DND-41 (cell line): ENCODE measurements at regions not wholly inside any gene's neighbourhood (a gene's known extent, or its start where the extent isn't known, plus 50 kb on each side); places are given as distances from the start of the nearest gene placed in this dataset.

ENCODE experiments used
- ATAC-seq: fragments of 200-7000 bp; cut with Tn5 transposase; 3 replicates; pipeline ENCODE4 v1.9.1; 2021; ENCODE audit warnings: low read depth; ENCODE audit not compliant: insufficient read depth
- DNase-seq: peaks from one replicate; pipeline ENCODE4 v3.0.0-alpha.2; 2020
- H2AFZ ChIP-seq: 2 replicates; pipeline ENCODE4 v1.6.0; 2012; ENCODE audit warnings: low read depth, low read length
- H3K27ac ChIP-seq: 2 replicates; pipeline ENCODE4 v1.5.1; 2012; ENCODE audit warnings: low read length, inconsistent platforms
- H3K27me3 ChIP-seq: fragments of 200-600 bp; sonication (generic); 2 replicates; pipeline ENCODE4 v1.6.0; 2012; ENCODE audit warnings: low read length, mild to moderate bottlenecking, inconsistent platforms; ENCODE audit not compliant: insufficient read depth, poor library complexity
- H3K36me3 ChIP-seq: 2 replicates; pipeline ENCODE4 v1.5.1; 2012; ENCODE audit warnings: low read length, inconsistent platforms; ENCODE audit not compliant: insufficient read depth
- H3K4me1 ChIP-seq: 2 replicates; pipeline ENCODE4 v1.5.1; 2012; ENCODE audit warnings: mild to moderate bottlenecking, low read length; ENCODE audit not compliant: insufficient read depth
- H3K4me2 ChIP-seq: 2 replicates; pipeline ENCODE4 v1.6.0; 2012; ENCODE audit warnings: mild to moderate bottlenecking, moderate library complexity, low read length, inconsistent platforms; ENCODE audit not compliant: insufficient read depth
- H3K4me3 ChIP-seq, 2 experiments: fragments of 200-600 bp in 1 of 2; shearing (Covaris generic) in 1 of 2; 2 replicates each; pipeline ENCODE4 v1.5.1; 2012 to 2016; ENCODE audit warnings: inconsistent platforms in 2 of 2, low read length in 2 of 2, mild to moderate bottlenecking in 2 of 2, low read depth in 1 of 2, moderate library complexity in 1 of 2
- H3K79me2 ChIP-seq: 2 replicates; pipeline ENCODE4 v1.6.0; 2012; ENCODE audit warnings: low read length, inconsistent platforms; ENCODE audit not compliant: insufficient read depth
- H3K9ac ChIP-seq: 2 replicates; pipeline ENCODE4 v1.6.0; 2012; ENCODE audit warnings: low read depth, mild to moderate bottlenecking, inconsistent platforms, low read length, moderate library complexity
- H3K9me3 ChIP-seq: 2 replicates; pipeline ENCODE4 v1.5.1; 2012; ENCODE audit warnings: low read length, moderate library complexity, mild to moderate bottlenecking, inconsistent platforms; ENCODE audit not compliant: insufficient read depth, severe bottlenecking
- H4K20me1 ChIP-seq: 2 replicates; pipeline ENCODE4 v1.6.0; 2012; ENCODE audit warnings: low read length; ENCODE audit not compliant: insufficient read depth
- EZH2 ChIP-seq: IDR thresholded peaks from 3 replicates; pipeline ENCODE4 v1.6.1; 2012; ENCODE audit warnings: borderline replicate concordance, low read depth, mild to moderate bottlenecking, moderate library complexity, low read length, inconsistent platforms; ENCODE audit not compliant: severe bottlenecking
- TF ChIP-seq, protein P1 (sequence below): IDR thresholded peaks from 2 replicates; pipeline ENCODE4 v1.5.1; 2012; ENCODE audit warnings: borderline replicate concordance, low read length, moderate library complexity, mild to moderate bottlenecking; ENCODE audit not compliant: poor library complexity, severe bottlenecking; ENCODE audit errors: extremely low read depth

DNA sequence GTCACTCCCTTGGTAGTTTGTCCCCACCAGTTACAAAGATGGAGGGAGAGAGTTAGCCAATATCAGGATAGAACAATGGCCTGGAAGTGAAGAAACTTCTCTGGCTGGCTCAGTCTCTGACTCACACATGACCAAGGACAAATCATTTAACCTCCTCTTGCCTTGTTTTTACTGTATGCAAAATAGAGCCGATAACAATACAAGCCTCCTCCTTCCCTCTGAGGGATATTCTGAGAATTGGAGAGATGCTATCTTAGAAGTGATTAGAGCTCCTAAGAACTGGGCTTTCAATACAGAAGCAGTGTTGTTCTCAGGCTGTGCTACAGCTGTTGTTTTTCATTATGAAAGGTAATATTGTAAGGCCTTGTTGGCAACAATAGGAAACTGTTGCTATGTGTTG, 87.7 kb upstream of the EGR2 start:
- no peak for DNase-seq
- Histone ChIP-seq H3K9me3 (no peaks in the 10 kb centered on the region), H3K9ac (no peak overlapping the region), H3K4me2 (no peak overlapping the region), H3K4me1 (no peaks in the 10 kb centered on the region), H3K27ac (no peak overlapping the region), H3K79me2 (no peaks in the 10 kb centered on the region), H4K20me1 (no peaks in the 10 kb centered on the region), H3K27me3 (no peaks in the 10 kb centered on the region), H2AFZ (no peak overlapping the region), H3K4me3 (no peak overlapping the region), H3K36me3 (no peaks in the 10 kb centered on the region)
- no peak for TF ChIP-seq EZH2
- TF ChIP-seq, protein P1, sequence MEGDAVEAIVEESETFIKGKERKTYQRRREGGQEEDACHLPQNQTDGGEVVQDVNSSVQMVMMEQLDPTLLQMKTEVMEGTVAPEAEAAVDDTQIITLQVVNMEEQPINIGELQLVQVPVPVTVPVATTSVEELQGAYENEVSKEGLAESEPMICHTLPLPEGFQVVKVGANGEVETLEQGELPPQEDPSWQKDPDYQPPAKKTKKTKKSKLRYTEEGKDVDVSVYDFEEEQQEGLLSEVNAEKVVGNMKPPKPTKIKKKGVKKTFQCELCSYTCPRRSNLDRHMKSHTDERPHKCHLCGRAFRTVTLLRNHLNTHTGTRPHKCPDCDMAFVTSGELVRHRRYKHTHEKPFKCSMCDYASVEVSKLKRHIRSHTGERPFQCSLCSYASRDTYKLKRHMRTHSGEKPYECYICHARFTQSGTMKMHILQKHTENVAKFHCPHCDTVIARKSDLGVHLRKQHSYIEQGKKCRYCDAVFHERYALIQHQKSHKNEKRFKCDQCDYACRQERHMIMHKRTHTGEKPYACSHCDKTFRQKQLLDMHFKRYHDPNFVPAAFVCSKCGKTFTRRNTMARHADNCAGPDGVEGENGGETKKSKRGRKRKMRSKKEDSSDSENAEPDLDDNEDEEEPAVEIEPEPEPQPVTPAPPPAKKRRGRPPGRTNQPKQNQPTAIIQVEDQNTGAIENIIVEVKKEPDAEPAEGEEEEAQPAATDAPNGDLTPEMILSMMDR, result no peak
- ATAC-seq, result no peak

GRCh38 chr10:62900829-62901571, 84.8 kb upstream of the EGR2 start:
- ATAC-seq, result no peak
- no peaks in the 10 kb centered on the region for H3K79me2 ChIP-seq
- no peaks in the 10 kb centered on the region for H3K9me3 ChIP-seq
- H3K4me2 ChIP-seq, result no peak overlapping the region
- no peaks in the 10 kb centered on the region for H3K27me3 ChIP-seq
- H3K27ac ChIP-seq, result no peak overlapping the region
- no peak overlapping the region for H3K4me3 ChIP-seq
- no peak for TF ChIP-seq EZH2
- TF ChIP-seq, protein P1, result no peak
- no peaks in the 10 kb centered on the region for H3K36me3 ChIP-seq
- H3K4me1 ChIP-seq, result no peaks in the 10 kb centered on the region
- no peak for DNase-seq
- no peaks in the 10 kb centered on the region for H4K20me1 ChIP-seq
- H3K9ac ChIP-seq, result no peak overlapping the region
- H2AFZ ChIP-seq, result no peak overlapping the region

- no peak overlapping the region for H2AFZ ChIP-seq
- H3K36me3 ChIP-seq, result no peaks in the 10 kb centered on the region
- DNase-seq (no peak), ATAC-seq (no peak)
- H3K4me2 ChIP-seq, result no peak overlapping the region
- no peaks in the 10 kb centered on the region for H3K4me1 ChIP-seq
- no peaks in the 10 kb centered on the region for H4K20me1 ChIP-seq
- no peaks in the 10 kb centered on the region for H3K9me3 ChIP-seq
- no peak overlapping the region for H3K27ac ChIP-seq
- no peak overlapping the region for H3K9ac ChIP-seq
- TF ChIP-seq, protein P1, result no peak
- no peak for TF ChIP-seq EZH2
- no peaks in the 10 kb centered on the region for H3K27me3 ChIP-seq
- H3K79me2 ChIP-seq, result no peaks in the 10 kb centered on the region
- no peak overlapping the region for H3K4me3 ChIP-seq
Measured at GRCh38 chr10:62899311-62899710, 83.1 kb upstream of the EGR2 start.
